ENCODE measurements at regions not wholly inside any gene's neighbourhood (a gene's known extent, or its start where the extent isn't known, plus 50 kb on each side); places are given as distances from the start of the nearest gene placed in this dataset.

DNA sequence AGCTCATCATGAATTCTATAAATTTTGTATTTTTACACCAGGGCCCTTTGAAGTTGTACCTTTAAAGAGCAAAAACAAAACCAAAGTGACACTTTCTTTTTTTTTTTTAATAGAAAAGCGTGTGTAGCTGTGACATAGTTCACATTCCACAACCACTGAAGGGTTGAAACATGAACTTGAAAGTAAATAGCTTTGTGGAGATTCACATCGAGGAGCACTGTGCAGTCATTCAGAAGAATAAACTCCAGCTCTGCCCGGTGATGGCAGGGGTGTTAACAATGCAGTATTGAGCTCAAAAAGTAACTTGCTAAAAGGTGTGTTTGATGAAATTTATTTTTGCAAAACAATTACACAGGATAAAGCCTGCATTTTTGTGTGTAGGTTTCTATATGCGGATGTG, 1166.2 kb downstream of the TBC1D22A start:
- DNase-seq (ENCODE audit: low read depth), result no peak
- no peak overlapping the region for H3K4me3 ChIP-seq (ENCODE audit: control insufficient read depth, low read depth, low read length)
- TF ChIP-seq CTCF (IDR thresholded peaks at IDR 0.05; ENCODE audit: control insufficient read depth, insufficient read depth, low read depth, low read length, missing control alignments), result no peak

GRCh38 chr22:47927648-47928210, 1165.3 kb downstream of the TBC1D22A start:
- no peak overlapping the region for H3K4me3 ChIP-seq (ENCODE audit: control insufficient read depth, low read depth, low read length)
- no peak for DNase-seq (ENCODE audit: low read depth)
- no peak for TF ChIP-seq CTCF (IDR thresholded peaks at IDR 0.05; ENCODE audit: control insufficient read depth, insufficient read depth, low read depth, low read length, missing control alignments)

GRCh38 chr22:47923011-47923427, 1160.6 kb downstream of the TBC1D22A start:
- no peak for TF ChIP-seq CTCF (IDR thresholded peaks at IDR 0.05; ENCODE audit: control insufficient read depth, insufficient read depth, low read depth, low read length, missing control alignments)
- no peak for DNase-seq (ENCODE audit: low read depth)
- H3K4me3 ChIP-seq (ENCODE audit: control insufficient read depth, low read depth, low read length), result no peak overlapping the region

DNA sequence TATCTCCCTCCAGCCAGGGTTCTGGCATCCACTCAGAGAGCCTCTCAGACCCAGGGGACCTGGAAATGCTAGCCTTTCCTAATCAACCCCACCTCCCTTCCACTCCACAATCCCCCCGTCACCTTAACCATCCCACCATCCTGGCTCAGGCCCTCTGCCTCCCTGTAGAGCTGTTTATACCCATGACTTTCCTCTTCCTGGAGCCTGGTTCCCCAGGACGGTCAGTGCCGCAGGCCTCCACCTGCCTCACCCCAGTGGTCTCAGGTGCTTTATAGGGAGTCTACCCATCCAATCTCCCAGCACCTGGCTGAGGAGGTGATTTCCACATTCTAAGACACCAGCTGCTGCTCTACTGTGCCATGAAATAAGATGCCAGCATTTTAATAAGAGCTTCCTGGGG, 1159.5 kb downstream of the TBC1D22A start:
- TF ChIP-seq CTCF (IDR thresholded peaks at IDR 0.05; ENCODE audit: control insufficient read depth, insufficient read depth, low read depth, low read length, missing control alignments), result no peak
- no peak for DNase-seq (ENCODE audit: low read depth)
- no peak overlapping the region for H3K4me3 ChIP-seq (ENCODE audit: control insufficient read depth, low read depth, low read length)

GRCh38 chr22:47920380-47920959, 1158.0 kb downstream of the TBC1D22A start:
- DNase-seq (ENCODE audit: low read depth), result no peak
- no peak overlapping the region for H3K4me3 ChIP-seq (ENCODE audit: control insufficient read depth, low read depth, low read length)
- TF ChIP-seq CTCF (IDR thresholded peaks at IDR 0.05; ENCODE audit: control insufficient read depth, insufficient read depth, low read depth, low read length, missing control alignments), result no peak

DNA sequence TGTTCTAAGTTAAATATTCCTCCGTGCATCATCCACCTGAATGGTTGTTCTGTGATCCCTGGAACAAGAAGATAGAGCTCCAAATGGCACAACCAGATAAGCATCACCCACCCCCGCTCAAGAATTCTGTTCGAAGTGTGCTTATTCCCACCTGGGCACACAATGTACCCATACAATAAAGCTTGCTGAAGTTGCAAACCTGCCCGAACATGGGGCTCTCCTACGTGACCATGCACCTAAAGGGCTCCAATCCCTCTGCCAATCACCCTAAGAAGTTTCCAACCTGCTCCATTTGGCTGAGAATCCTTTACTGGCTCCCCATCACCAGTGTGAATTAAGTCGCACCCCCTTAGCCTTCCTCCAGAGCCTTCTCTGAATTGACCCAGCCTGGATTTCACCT, 1157.4 kb downstream of the TBC1D22A start:
- TF ChIP-seq CTCF (IDR thresholded peaks at IDR 0.05; ENCODE audit: control insufficient read depth, insufficient read depth, low read depth, low read length, missing control alignments), result no peak
- no peak for DNase-seq (ENCODE audit: low read depth)
- no peak overlapping the region for H3K4me3 ChIP-seq (ENCODE audit: control insufficient read depth, low read depth, low read length)

All from AG09309 (cell line).